DOHH2 (cell line): ENCODE measurements at regions not wholly inside any gene's neighbourhood (a gene's known extent, or its start where the extent isn't known, plus 50 kb on each side); places are given as distances from the start of the nearest gene placed in this dataset.
"Not testable (repeated sequence)": the region's sequence is repeated elsewhere in the genome, so short reads cannot be mapped to it uniquely, and the experiment has no call there.

Source experiments
- H3F3A ChIP-seq: fragments of 200-600 bp; sonication (generic), shearing (Covaris generic); 2 replicates; pipeline ENCODE4 v1.6.0; 2016; ENCODE audit warnings: antibody characterized with exemption, mild to moderate bottlenecking; ENCODE audit not compliant: control insufficient read depth, insufficient read depth
- H3K27ac ChIP-seq: fragments of 200-600 bp; sonication (generic); 2 replicates; pipeline ENCODE4 v1.5.1; 2014; ENCODE audit warnings: low read depth, mild to moderate bottlenecking, low read length, moderate library complexity
- H3K27me3 ChIP-seq: fragments of 200-600 bp; sonication (generic); 2 replicates; pipeline ENCODE4 v1.6.1; 2014; ENCODE audit warnings: mild to moderate bottlenecking, low read length, mixed read lengths; ENCODE audit not compliant: control insufficient read depth
- H3K36me3 ChIP-seq: fragments of 200-600 bp; sonication (generic); 2 replicates; pipeline ENCODE4 v1.6.1; 2014; ENCODE audit warnings: mild to moderate bottlenecking, low read length, moderate library complexity, mixed read lengths; ENCODE audit not compliant: control insufficient read depth
- H3K4me1 ChIP-seq: fragments of 200-600 bp; sonication (generic); 2 replicates; pipeline ENCODE4 v1.6.1; 2014; ENCODE audit warnings: mild to moderate bottlenecking, low read length, mixed read lengths; ENCODE audit not compliant: control insufficient read depth
- H3K4me2 ChIP-seq: fragments of 200-600 bp; sonication (generic); 2 replicates; pipeline ENCODE4 v1.6.0; 2014; ENCODE audit warnings: mild to moderate bottlenecking, low read length, moderate library complexity
- H3K4me3 ChIP-seq: fragments of 200-600 bp; sonication (generic); 2 replicates; pipeline ENCODE4 v1.5.1; 2014; ENCODE audit warnings: mild to moderate bottlenecking, low read length, mixed read lengths
- H3K79me2 ChIP-seq: fragments of 200-600 bp; sonication (generic); 2 replicates; pipeline ENCODE4 v1.6.1; 2014; ENCODE audit warnings: mild to moderate bottlenecking, low read length, mixed read lengths; ENCODE audit not compliant: control insufficient read depth
- H3K9me2 ChIP-seq: fragments of 200-600 bp; sonication (generic); replicated peaks from 2 replicates; pipeline ENCODE4 v1.6.1; 2014; ENCODE audit warnings: mild to moderate bottlenecking, low read length, mixed read lengths; ENCODE audit not compliant: control insufficient read depth
- H3K9me3 ChIP-seq: fragments of 200-600 bp; sonication (generic); 2 replicates; pipeline ENCODE4 v1.6.1; 2014; ENCODE audit warnings: antibody characterized with exemption, low read length, mixed read lengths; ENCODE audit not compliant: control insufficient read depth, insufficient read depth
- H4K20me1 ChIP-seq: fragments of 200-600 bp; sonication (generic); 2 replicates; pipeline ENCODE4 v1.6.0; 2014; ENCODE audit warnings: low read depth, mild to moderate bottlenecking, antibody characterized with exemption, low read length, moderate library complexity; ENCODE audit not compliant: control insufficient read depth, insufficient read depth
- CTCF ChIP-seq: fragments of 200-600 bp; sonication (generic); IDR thresholded peaks from one replicate; pipeline ENCODE4 v1.5.1; 2014; ENCODE audit warnings: antibody characterized with exemption, mild to moderate bottlenecking, low read depth, low read length; ENCODE audit not compliant: poor library complexity, severe bottlenecking
- EZH2phosphoT487 ChIP-seq: fragments of 200-600 bp; sonication (generic); IDR thresholded peaks from 2 replicates; pipeline ENCODE4 v1.6.1; 2017; ENCODE audit warnings: borderline replicate concordance, mild to moderate bottlenecking, antibody characterized with exemption, low read length, moderate library complexity, mixed read lengths

- no peaks in the 10 kb centered on the region for H3F3A ChIP-seq
These were observed 112.4 kb upstream of the IRX2 start for GRCh38 chr5:2863675-2864433.

GRCh38 chr5:2863133-2863532, 111.7 kb upstream of the IRX2 start:
- no peaks in the 10 kb centered on the region for H3K79me2 ChIP-seq
- no peak overlapping the region for H3K4me2 ChIP-seq
- H3K27me3 ChIP-seq = no peaks in the 10 kb centered on the region
- H3K27ac ChIP-seq = no peak overlapping the region
- TF ChIP-seq EZH2phosphoT487 = no peak
- no peak for TF ChIP-seq CTCF
- H4K20me1 ChIP-seq = no peaks in the 10 kb centered on the region
- no peak overlapping the region for H3K4me3 ChIP-seq
- no peaks in the 10 kb centered on the region for H3K9me2 ChIP-seq
- no peaks in the 10 kb centered on the region for H3F3A ChIP-seq
- H3K9me3 ChIP-seq = peaks cover 33% of the 10 kb centered on the region; the same call in 1 of the 2 replicates
- H3K4me1 ChIP-seq = no peaks in the 10 kb centered on the region
- no peaks in the 10 kb centered on the region for H3K36me3 ChIP-seq

More at GRCh38 chr5:2863675-2864433, 112.4 kb upstream of the IRX2 start:
- no peaks in the 10 kb centered on the region for H4K20me1 ChIP-seq
- no peaks in the 10 kb centered on the region for H3K4me1 ChIP-seq
- H3K9me2 ChIP-seq = no peaks in the 10 kb centered on the region
- peaks cover 33% of the 10 kb centered on the region; the same call in 1 of the 2 replicates for H3K9me3 ChIP-seq
- no peaks in the 10 kb centered on the region for H3K36me3 ChIP-seq
- TF ChIP-seq CTCF (no peak), EZH2phosphoT487 (no peak)
- no peak overlapping the region for H3K27ac ChIP-seq
- H3K79me2 ChIP-seq = no peaks in the 10 kb centered on the region
- H3K4me2 ChIP-seq = no peak overlapping the region
- no peak overlapping the region for H3K4me3 ChIP-seq
- no peaks in the 10 kb centered on the region for H3K27me3 ChIP-seq

GRCh38 chr5:2862176-2862575, 110.7 kb upstream of the IRX2 start:
- not testable (repeated sequence) for H3K4me3 ChIP-seq, H3F3A ChIP-seq, H3K79me2 ChIP-seq, H3K36me3 ChIP-seq, H3K27ac ChIP-seq, H3K9me2 ChIP-seq, H3K4me1 ChIP-seq, H3K4me2 ChIP-seq, H3K27me3 ChIP-seq, H4K20me1 ChIP-seq
- peaks cover 31% of the 10 kb centered on the region; the same call in 1 of the 2 replicates for H3K9me3 ChIP-seq

GRCh38 chr5:2861605-2862004, 110.1 kb upstream of the IRX2 start:
- H3F3A ChIP-seq = no peaks in the 10 kb centered on the region
- no peak overlapping the region for H3K27ac ChIP-seq
- H3K4me3 ChIP-seq = no peak overlapping the region
- no peak overlapping the region for H3K4me2 ChIP-seq
- no peak for TF ChIP-seq CTCF
- H3K9me3 ChIP-seq = peaks cover 30% of the 10 kb centered on the region; the same call in 1 of the 2 replicates
- no peaks in the 10 kb centered on the region for H3K9me2 ChIP-seq
- H3K27me3 ChIP-seq = no peaks in the 10 kb centered on the region
- H4K20me1 ChIP-seq = no peaks in the 10 kb centered on the region
- H3K36me3 ChIP-seq = no peaks in the 10 kb centered on the region
- no peaks in the 10 kb centered on the region for H3K4me1 ChIP-seq
- no peaks in the 10 kb centered on the region for H3K79me2 ChIP-seq
